ENCODE measurements at regions not wholly inside any gene's neighbourhood (a gene's known extent, or its start where the extent isn't known, plus 50 kb on each side); places are given as distances from the start of the nearest gene placed in this dataset.

- H3K4me3 ChIP-seq = no peak overlapping the region
- no peaks in the 10 kb centered on the region for H3K9me3 ChIP-seq
- DNase-seq (ENCODE audit: extremely low spot score in 2 of 2) = no peak
- peaks cover 1% of the 10 kb centered on the region for H3K4me1 ChIP-seq
- TF ChIP-seq CTCF (IDR thresholded peaks at IDR 0.05) = no peak
- no peak for TF ChIP-seq POLR2A (IDR thresholded peaks at IDR 0.05)
- no peak for TF ChIP-seq POLR2AphosphoS5 (IDR thresholded peaks at IDR 0.05; ENCODE audit: insufficient read depth in 1 of 2, low read depth in 1 of 2)
- H3K36me3 ChIP-seq = no peaks in the 10 kb centered on the region
- H3K27ac ChIP-seq = no peak overlapping the region
- intact Hi-C loops (cut with DNase I) = no loop called here
- H3K27me3 ChIP-seq = no peaks in the 10 kb centered on the region
Measured at GRCh38 chr14:89484051-89484844, 67.2 kb upstream of the FOXN3 start.

- DNase-seq (ENCODE audit: extremely low spot score in 2 of 2) = no peak
- H3K9me3 ChIP-seq = no peaks in the 10 kb centered on the region
- no peaks in the 10 kb centered on the region for H3K36me3 ChIP-seq
- H3K27ac ChIP-seq = no peak overlapping the region
- TF ChIP-seq POLR2AphosphoS5 (IDR thresholded peaks at IDR 0.05; ENCODE audit: insufficient read depth in 1 of 2, low read depth in 1 of 2) (no peak), POLR2A (IDR thresholded peaks at IDR 0.05) (no peak), CTCF (IDR thresholded peaks at IDR 0.05) (no peak)
- no peak overlapping the region for H3K4me3 ChIP-seq
- intact Hi-C loops (cut with DNase I) = no loop called here
- H3K4me1 ChIP-seq = no peaks in the 10 kb centered on the region
- no peaks in the 10 kb centered on the region for H3K27me3 ChIP-seq
Measured at GRCh38 chr14:89481196-89481595, 64.2 kb upstream of the FOXN3 start.

- Histone ChIP-seq H3K4me3 (no peak overlapping the region), H3K36me3 (no peaks in the 10 kb centered on the region), H3K27me3 (no peaks in the 10 kb centered on the region), H3K27ac (no peak overlapping the region), H3K4me1 (no peaks in the 10 kb centered on the region), H3K9me3 (no peaks in the 10 kb centered on the region)
- no peak for DNase-seq (ENCODE audit: extremely low spot score in 2 of 2)
- intact Hi-C loops (cut with DNase I) = no loop called here
- TF ChIP-seq POLR2AphosphoS5 (IDR thresholded peaks at IDR 0.05; ENCODE audit: insufficient read depth in 1 of 2, low read depth in 1 of 2) (no peak), CTCF (IDR thresholded peaks at IDR 0.05) (no peak), POLR2A (IDR thresholded peaks at IDR 0.05) (no peak)
Measured at GRCh38 chr14:89480278-89480677, 63.2 kb upstream of the FOXN3 start.

GRCh38 chr14:89479802-89480201 lies 62.8 kb upstream of the FOXN3 start:
- no peaks in the 10 kb centered on the region for H3K27me3 ChIP-seq
- TF ChIP-seq POLR2AphosphoS5 (IDR thresholded peaks at IDR 0.05; ENCODE audit: insufficient read depth in 1 of 2, low read depth in 1 of 2) (peak in 1 of 2 donors; percentile 66), POLR2A (IDR thresholded peaks at IDR 0.05) (no peak)
- no peaks in the 10 kb centered on the region for H3K36me3 ChIP-seq
- intact Hi-C loops (cut with DNase I) = no loop called here
- no peak overlapping the region for H3K4me3 ChIP-seq
- no peaks in the 10 kb centered on the region for H3K4me1 ChIP-seq
- H3K9me3 ChIP-seq = no peaks in the 10 kb centered on the region
- H3K27ac ChIP-seq = no peak overlapping the region
- no peak for DNase-seq (ENCODE audit: extremely low spot score in 2 of 2)

GRCh38 chr14:89477391-89477790 lies 60.4 kb upstream of the FOXN3 start:
- Histone ChIP-seq H3K4me3 (no peak overlapping the region), H3K27ac (no peak overlapping the region), H3K9me3 (no peaks in the 10 kb centered on the region), H3K27me3 (no peaks in the 10 kb centered on the region), H3K4me1 (no peaks in the 10 kb centered on the region), H3K36me3 (no peaks in the 10 kb centered on the region)
- intact Hi-C loops (cut with DNase I) = no loop called here
- DNase-seq (ENCODE audit: extremely low spot score in 2 of 2) = no peak
- no peak for TF ChIP-seq POLR2AphosphoS5 (IDR thresholded peaks at IDR 0.05; ENCODE audit: insufficient read depth in 1 of 2, low read depth in 1 of 2)
- no peak for TF ChIP-seq CTCF (IDR thresholded peaks at IDR 0.05)
- no peak for TF ChIP-seq POLR2A (IDR thresholded peaks at IDR 0.05)

Data from vagina (tissue), 2 donors.